COR-L47 (cell line): ENCODE measurements at regions not wholly inside any gene's neighbourhood (a gene's known extent, or its start where the extent isn't known, plus 50 kb on each side); places are given as distances from the start of the nearest gene placed in this dataset.

ENCODE experiments used
- DNase-seq: peaks from one replicate; lab custom pipeline; 2025; lab: John Stamatoyannopoulos, UW

- no peak for DNase-seq
These were observed 335.1 kb upstream of the POM121L12 start for GRCh38 chr7:52700349-52700748.

- DNase-seq, result no peak
These were observed 339.3 kb upstream of the POM121L12 start for GRCh38 chr7:52695973-52696595.

GRCh38 chr7:52691257-52691656 lies 344.2 kb upstream of the POM121L12 start:
- no peak for DNase-seq

GRCh38 chr7:52689912-52690311 lies 345.5 kb upstream of the POM121L12 start:
- DNase-seq, result no peak

GRCh38 chr7:52685333-52685732 lies 350.1 kb upstream of the POM121L12 start:
- no peak for DNase-seq

DNA sequence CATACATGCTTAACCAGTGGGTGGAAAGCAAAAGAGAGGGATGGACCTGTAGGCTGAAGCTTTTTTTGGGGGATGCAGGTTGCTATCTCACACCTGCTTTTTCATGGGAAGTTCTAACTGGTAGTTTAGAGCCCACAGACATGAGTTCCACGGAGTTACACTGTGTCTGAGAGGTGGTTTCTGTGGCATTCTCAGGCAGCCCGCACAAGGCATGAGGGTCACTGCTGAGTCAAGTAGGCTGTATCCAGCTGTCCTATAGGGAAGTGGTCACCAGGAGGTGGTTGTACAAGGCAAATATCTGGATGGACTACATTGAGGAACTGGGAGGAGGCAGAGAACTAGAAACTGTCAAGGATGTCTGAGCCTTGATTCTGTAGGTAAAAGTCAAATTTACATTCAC lies 351.0 kb upstream of the POM121L12 start:
- DNase-seq, result no peak

DNA sequence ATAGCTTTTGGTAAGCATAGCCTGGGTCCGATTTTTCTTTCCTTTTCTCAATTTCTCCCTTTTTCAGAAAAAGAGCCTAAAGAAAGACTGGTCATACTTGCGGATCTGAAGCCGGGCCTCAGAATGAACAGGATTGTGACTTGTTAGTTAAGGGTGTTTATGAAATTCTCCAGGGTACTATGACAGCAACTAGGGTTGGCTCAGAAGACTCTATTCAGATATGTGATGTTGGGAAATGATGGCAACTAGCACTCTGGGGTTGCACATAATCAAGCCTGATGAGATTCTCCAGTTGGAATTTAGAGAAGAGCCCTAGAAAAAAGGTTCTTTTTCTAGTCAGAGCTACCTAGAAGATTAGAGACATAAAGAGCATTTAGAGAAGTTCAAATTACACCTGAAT lies 352.4 kb upstream of the POM121L12 start:
- no peak for DNase-seq

DNA sequence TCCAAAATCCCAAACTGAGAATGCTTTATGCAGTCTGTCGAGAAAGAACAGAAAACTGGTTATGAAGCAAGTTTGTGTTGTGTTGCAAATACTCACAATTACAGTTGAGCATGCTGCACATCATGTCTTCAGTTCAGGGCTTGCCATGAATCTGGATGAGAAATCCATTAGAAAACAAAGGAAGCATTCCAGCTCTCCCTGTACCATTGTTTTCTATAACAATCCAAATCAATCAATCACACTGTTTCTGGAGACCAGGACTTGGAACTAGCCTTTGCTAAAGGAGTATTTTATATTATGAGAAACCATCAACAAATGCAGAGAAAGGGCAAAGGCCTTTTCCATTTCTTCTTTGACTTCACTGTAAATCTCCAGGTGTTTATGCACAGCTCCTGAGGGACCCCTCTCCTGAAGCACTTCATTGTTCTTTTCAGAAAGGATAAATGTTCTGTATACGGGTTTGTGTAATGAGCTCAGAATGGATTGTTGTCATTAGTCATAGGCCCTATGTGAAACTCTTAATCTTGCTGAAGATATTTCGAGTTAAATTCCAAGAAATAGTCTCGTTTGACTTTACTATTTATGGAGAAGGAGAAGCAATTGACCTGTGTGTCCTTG lies 364.7 kb upstream of the POM121L12 start:
- DNase-seq, result no peak

GRCh38 chr7:52669031-52669430 lies 366.4 kb upstream of the POM121L12 start:
- DNase-seq, result no peak

- no peak for DNase-seq
These were observed 367.0 kb upstream of the POM121L12 start for GRCh38 chr7:52668435-52668834.

DNA sequence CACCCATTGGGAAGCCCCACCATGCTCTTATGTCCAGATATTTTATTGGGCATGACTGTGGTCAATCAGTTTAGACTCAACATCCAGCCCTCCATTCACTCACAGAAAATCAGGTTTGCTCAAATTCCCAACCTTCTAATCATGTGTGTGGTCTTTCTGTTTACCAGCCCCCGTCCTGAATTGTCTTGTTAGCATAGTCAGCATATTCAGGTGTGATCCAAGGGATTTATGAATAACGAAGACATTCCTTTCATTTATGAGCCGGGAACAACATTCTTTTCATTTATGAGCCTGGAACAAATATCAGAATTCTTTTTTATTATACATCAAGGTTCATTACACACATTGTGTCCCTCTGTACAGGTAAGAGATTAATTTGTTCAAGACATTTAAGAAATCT lies 376.3 kb upstream of the POM121L12 start:
- DNase-seq, result no peak

DNA sequence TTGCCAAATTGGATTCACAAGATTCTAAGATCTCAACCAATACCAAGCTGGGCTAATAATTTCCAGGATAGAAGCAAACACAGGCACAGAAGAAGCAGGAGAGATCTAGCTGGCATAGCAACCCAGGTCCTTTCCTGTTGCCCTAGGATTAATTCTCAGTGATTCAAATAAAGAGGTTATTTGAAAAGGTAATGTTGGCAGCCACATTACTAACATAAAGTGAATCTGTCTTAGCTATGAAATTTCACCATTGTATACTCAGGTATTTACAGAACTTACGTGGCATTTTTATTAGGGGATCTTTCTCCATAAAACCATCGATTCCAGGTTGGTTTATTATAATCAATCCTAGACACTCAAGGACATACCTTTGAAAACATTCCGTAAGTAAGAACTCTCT lies 379.3 kb upstream of the POM121L12 start:
- no peak for DNase-seq

GRCh38 chr7:52652621-52653020 lies 382.8 kb upstream of the POM121L12 start:
- DNase-seq, result no peak

DNA sequence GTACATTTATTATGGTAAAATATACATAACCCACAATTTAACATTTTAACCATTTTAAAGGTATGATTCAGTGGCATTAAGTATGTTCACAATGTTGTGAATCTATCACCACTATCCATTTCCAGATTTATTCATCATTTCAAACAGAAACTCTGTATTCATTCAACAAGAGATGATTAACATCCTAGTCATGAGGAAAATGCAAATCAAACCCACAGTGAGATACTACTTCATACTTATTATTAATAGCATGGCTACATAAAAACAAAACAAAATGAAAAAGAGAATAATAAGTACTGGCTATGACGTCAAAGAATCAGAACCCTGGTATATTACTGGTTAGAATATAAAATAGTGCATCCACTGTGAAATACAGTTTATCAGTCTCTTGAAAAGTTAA lies 386.6 kb upstream of the POM121L12 start:
- DNase-seq, result no peak

DNA sequence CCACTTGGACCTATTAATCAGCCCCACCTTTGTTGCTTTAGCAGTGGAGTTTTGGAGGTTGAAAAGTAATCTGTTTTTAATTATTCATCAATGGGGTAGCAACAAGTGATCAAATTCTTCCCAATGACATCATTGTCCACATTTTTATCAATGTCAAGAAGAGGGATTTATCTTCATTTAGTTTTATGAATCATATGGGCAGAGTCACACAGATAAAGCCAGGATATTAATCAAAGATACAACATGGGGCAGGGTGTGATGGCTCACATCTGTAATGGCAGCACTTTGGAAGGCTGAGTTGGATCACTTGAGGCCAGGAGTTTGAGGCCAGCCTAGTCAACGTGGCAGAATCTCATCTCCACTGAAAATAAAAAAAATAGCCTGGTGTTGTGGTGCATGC lies 388.4 kb upstream of the POM121L12 start:
- DNase-seq, result no peak

DNA sequence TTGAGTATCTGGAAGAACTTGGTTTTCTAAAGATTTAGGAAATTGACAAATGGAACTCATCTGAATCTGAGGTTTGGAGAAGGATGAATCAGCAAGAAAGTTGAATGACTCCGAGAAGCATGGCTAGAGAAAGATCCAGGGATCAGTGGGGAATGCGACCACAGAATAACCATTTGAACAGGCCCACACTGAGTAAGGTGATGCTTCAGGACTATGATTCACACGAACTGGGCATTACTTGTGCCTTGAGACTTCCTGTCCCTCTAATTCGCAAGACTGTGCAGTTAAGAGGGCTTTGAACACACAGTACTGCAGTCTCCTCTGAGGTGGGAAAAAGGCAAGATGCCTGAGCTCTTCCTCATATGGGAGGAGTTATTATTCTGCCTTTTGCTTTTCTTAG lies 395.5 kb upstream of the POM121L12 start:
- no peak for DNase-seq

DNA sequence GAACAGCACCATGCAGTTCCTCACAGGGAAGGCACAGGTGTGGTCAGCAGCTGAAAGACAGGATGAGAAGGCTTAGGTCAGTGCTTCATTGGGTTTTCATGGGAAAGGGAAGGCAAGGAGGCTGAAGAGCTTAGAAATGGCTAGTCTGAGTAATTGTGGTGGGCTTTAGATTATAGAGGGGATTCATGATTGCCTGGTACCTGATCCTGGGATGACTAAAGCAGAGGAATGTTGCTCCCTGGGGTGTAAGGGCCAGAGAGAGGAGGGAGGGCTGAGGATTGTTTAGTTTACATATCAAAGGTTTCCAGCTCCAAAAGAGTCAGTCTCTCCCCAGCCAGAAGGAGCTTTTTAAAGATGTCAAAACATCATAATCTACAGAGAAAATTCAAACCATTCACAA lies 396.3 kb upstream of the POM121L12 start:
- DNase-seq, result no peak

GRCh38 chr7:52635021-52635420 lies 400.4 kb upstream of the POM121L12 start:
- DNase-seq, result no peak

DNA sequence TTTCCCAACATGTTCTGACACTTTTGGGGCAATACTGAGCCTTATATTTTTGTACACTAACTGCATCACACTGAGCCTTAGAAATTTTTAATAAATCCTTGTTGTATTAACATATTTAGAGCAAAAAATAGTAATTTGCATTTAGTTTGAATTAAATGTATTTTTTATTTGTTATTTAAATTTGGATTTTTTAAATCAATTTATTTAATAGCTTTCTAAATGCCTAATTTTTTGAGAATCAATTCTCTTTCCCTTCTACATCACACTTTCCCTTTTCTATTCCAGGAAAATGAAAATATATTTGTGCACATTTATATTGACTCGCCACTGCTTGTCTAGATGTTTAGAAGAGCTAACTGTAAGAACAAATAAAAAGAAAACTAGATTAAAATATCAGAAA lies 414.6 kb upstream of the POM121L12 start:
- DNase-seq, result no peak

DNA sequence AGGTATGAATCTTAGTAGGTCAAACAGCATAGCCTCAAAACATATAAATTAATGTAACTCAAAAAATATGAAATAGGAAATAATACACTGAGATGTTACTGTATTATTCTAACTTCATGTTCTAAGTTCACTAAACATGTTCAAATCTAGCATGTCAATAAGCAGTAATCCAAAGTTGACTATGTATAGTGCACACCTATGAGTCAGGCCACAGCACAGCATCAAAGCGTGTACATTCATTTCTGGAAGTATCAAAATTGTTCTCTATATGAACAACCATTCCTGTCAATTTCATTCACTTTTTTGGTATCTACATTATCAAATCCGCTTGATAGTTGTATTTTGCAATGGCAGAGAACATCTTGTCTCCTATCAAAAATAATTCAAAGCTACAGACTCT lies 418.9 kb upstream of the POM121L12 start:
- DNase-seq, result no peak

- no peak for DNase-seq
These were observed 420.3 kb upstream of the POM121L12 start for GRCh38 chr7:52615021-52615695.

DNA sequence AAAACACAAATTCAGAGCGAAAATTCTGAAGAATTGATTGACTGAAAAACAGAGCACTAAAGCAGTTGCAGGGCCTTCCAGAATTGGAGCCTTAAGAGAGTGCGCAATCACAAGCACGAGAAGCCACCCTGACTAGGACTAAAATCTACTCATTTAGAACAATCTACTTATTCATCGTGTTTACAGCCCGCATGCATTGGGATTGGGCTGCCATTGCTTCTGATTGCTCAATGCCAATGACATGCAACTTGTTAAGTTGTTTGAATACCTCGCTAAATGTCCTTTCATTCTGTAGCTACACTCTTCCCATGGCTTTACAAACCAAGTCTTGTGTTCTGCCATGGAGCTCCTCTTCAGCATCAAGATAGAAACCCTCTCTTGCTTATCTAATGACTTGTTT lies 425.9 kb upstream of the POM121L12 start:
- no peak for DNase-seq

DNA sequence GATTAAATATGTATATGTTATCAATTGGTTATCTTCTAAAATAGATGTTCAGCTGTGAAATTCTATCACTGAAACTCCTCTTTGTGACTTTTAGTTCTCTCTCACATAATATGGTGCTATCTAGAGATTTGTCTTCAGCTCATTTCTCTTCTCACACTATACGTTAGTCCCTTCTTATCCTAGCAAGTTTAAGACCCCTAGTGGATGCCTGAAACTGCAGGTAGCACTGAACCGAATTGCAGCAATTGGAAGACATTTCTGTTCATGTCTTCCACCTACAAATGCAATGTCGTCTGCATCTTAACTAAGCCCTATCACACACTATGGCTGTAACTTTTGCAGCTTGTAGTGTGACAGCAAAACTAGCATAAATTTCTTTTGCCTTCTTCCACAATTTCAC lies 442.7 kb upstream of the POM121L12 start:
- DNase-seq, result no peak

GRCh38 chr7:52586704-52587103 lies 448.7 kb upstream of the POM121L12 start:
- no peak for DNase-seq
